ENCODE measurements at regions not wholly inside any gene's neighbourhood (a gene's known extent, or its start where the extent isn't known, plus 50 kb on each side); places are given as distances from the start of the nearest gene placed in this dataset.

GRCh38 chr7:49522111-49522510 lies 251.3 kb upstream of the VWC2 start:
- TF ChIP-seq POLR2A (IDR thresholded peaks at IDR 0.05) (no peak), EP300 (IDR thresholded peaks at IDR 0.05) (no peak)
- TF ChIP-seq, protein P1, sequence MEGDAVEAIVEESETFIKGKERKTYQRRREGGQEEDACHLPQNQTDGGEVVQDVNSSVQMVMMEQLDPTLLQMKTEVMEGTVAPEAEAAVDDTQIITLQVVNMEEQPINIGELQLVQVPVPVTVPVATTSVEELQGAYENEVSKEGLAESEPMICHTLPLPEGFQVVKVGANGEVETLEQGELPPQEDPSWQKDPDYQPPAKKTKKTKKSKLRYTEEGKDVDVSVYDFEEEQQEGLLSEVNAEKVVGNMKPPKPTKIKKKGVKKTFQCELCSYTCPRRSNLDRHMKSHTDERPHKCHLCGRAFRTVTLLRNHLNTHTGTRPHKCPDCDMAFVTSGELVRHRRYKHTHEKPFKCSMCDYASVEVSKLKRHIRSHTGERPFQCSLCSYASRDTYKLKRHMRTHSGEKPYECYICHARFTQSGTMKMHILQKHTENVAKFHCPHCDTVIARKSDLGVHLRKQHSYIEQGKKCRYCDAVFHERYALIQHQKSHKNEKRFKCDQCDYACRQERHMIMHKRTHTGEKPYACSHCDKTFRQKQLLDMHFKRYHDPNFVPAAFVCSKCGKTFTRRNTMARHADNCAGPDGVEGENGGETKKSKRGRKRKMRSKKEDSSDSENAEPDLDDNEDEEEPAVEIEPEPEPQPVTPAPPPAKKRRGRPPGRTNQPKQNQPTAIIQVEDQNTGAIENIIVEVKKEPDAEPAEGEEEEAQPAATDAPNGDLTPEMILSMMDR (IDR thresholded peaks at IDR 0.05) = no peak
